HUES64 (cell line): ENCODE measurements at regions not wholly inside any gene's neighbourhood (a gene's known extent, or its start where the extent isn't known, plus 50 kb on each side); places are given as distances from the start of the nearest gene placed in this dataset.
"Not testable (repeated sequence)": the region's sequence is repeated elsewhere in the genome, so short reads cannot be mapped to it uniquely, and the experiment has no call there.

ENCODE experiments used
- H3K27ac ChIP-seq: 2 replicates; pipeline ENCODE4 v1.7.0; 2013; ENCODE audit warnings: low read depth, low read length, inconsistent platforms
- H3K27me3 ChIP-seq: 2 replicates; pipeline ENCODE4 v1.6.1; 2013; ENCODE audit warnings: mild to moderate bottlenecking, low read length; ENCODE audit not compliant: insufficient read depth
- H3K36me3 ChIP-seq: 2 replicates; pipeline ENCODE4 v1.6.1; 2013; ENCODE audit warnings: mild to moderate bottlenecking, low read length; ENCODE audit not compliant: insufficient read depth
- H3K4me1 ChIP-seq: 2 replicates; pipeline ENCODE4 v1.6.1; 2013; ENCODE audit warnings: mild to moderate bottlenecking, low read length, moderate library complexity; ENCODE audit not compliant: insufficient read depth
- H3K4me3 ChIP-seq: 2 replicates; pipeline ENCODE4 v1.5.1; 2013; ENCODE audit warnings: mild to moderate bottlenecking, low read length, moderate library complexity
- H3K9ac ChIP-seq: 2 replicates; pipeline ENCODE4 v1.6.1; 2013; ENCODE audit warnings: mild to moderate bottlenecking, low read depth, low read length
- H3K9me3 ChIP-seq: 2 replicates; pipeline ENCODE4 v1.6.1; 2013; ENCODE audit warnings: low read depth, low read length; ENCODE audit not compliant: insufficient read depth
- WGBS: fragments of 150-250, 120-280 bp; methylation state at CpG from one replicate; pipeline ENCODE4 v1.1.7; 2013; ENCODE audit warnings: missing lambda C conversion rate; 5-methylcytosine and 5-hydroxymethylcytosine counted together

- Histone ChIP-seq H3K9ac (no peak overlapping the region), H3K4me1 (no peaks in the 10 kb centered on the region), H3K36me3 (no peaks in the 10 kb centered on the region), H3K27ac (no peak overlapping the region), H3K4me3 (no peak overlapping the region), H3K9me3 (no peaks in the 10 kb centered on the region), H3K27me3 (no peaks in the 10 kb centered on the region)
- WGBS: 97% methylated on average over 3 of the region's 3 CpGs
These were observed 206.1 kb downstream of the LHFPL1 start for GRCh38 chrX:112473654-112474053.

GRCh38 chrX:112470551-112470950 lies 209.2 kb downstream of the LHFPL1 start:
- Histone ChIP-seq H3K4me1 (no peaks in the 10 kb centered on the region), H3K27me3 (no peaks in the 10 kb centered on the region), H3K27ac (no peak overlapping the region), H3K4me3 (no peak overlapping the region), H3K36me3 (no peaks in the 10 kb centered on the region), H3K9me3 (no peaks in the 10 kb centered on the region), H3K9ac (no peak overlapping the region)
- WGBS: 100% methylated on average over 2 of the region's 2 CpGs

- not testable (repeated sequence) for H3K4me3 ChIP-seq, H3K4me1 ChIP-seq, H3K27me3 ChIP-seq, H3K27ac ChIP-seq, H3K9me3 ChIP-seq, H3K9ac ChIP-seq, H3K36me3 ChIP-seq
- WGBS: 78% methylated on average over 8 of the region's 8 CpGs
These were observed 217.7 kb downstream of the LHFPL1 start for GRCh38 chrX:112461949-112462450.

GRCh38 chrX:112457788-112458187 lies 221.9 kb downstream of the LHFPL1 start:
- Histone ChIP-seq H3K4me1 (no peaks in the 10 kb centered on the region), H3K27me3 (no peaks in the 10 kb centered on the region), H3K9me3 (no peaks in the 10 kb centered on the region), H3K4me3 (no peak overlapping the region), H3K9ac (no peak overlapping the region), H3K36me3 (no peaks in the 10 kb centered on the region), H3K27ac (no peak overlapping the region)

- H3K27me3 ChIP-seq: no peaks in the 10 kb centered on the region
- H3K27ac ChIP-seq: no peak overlapping the region
- no peaks in the 10 kb centered on the region for H3K4me1 ChIP-seq
- no peak overlapping the region for H3K4me3 ChIP-seq
- no CpG with 5 or more reads among the region's 2 CpGs for WGBS
- H3K9me3 ChIP-seq: no peaks in the 10 kb centered on the region
- H3K9ac ChIP-seq: no peak overlapping the region
- H3K36me3 ChIP-seq: no peaks in the 10 kb centered on the region
These were observed 228.9 kb downstream of the LHFPL1 start for GRCh38 chrX:112450810-112451209.

GRCh38 chrX:112440277-112440676 lies 239.5 kb downstream of the LHFPL1 start:
- Histone ChIP-seq H3K4me1 (no peaks in the 10 kb centered on the region), H3K4me3 (no peak overlapping the region), H3K9ac (no peak overlapping the region), H3K9me3 (no peaks in the 10 kb centered on the region), H3K27me3 (no peaks in the 10 kb centered on the region), H3K36me3 (no peaks in the 10 kb centered on the region), H3K27ac (no peak overlapping the region)
- WGBS: 90% methylated on average over 2 of the region's 2 CpGs

GRCh38 chrX:112424166-112424565 lies 255.6 kb downstream of the LHFPL1 start:
- Histone ChIP-seq H3K9me3 (no peaks in the 10 kb centered on the region), H3K9ac (no peak overlapping the region), H3K4me1 (no peaks in the 10 kb centered on the region), H3K4me3 (no peak overlapping the region), H3K36me3 (no peaks in the 10 kb centered on the region), H3K27me3 (no peaks in the 10 kb centered on the region), H3K27ac (no peak overlapping the region)
- WGBS: no CpG with 5 or more reads among the region's 1 CpG

GRCh38 chrX:112391313-112391712 lies 288.4 kb downstream of the LHFPL1 start:
- Histone ChIP-seq H3K27me3 (no peaks in the 10 kb centered on the region), H3K27ac (no peak overlapping the region), H3K36me3 (no peaks in the 10 kb centered on the region), H3K9me3 (no peaks in the 10 kb centered on the region), H3K4me3 (no peak overlapping the region), H3K4me1 (no peaks in the 10 kb centered on the region), H3K9ac (no peak overlapping the region)
- WGBS: 88% methylated on average over 3 of the region's 3 CpGs

- 89% methylated on average over 7 of the region's 8 CpGs for WGBS
- not testable (repeated sequence) for H3K4me3 ChIP-seq, H3K4me1 ChIP-seq, H3K9me3 ChIP-seq, H3K27ac ChIP-seq, H3K36me3 ChIP-seq, H3K27me3 ChIP-seq, H3K9ac ChIP-seq
These were observed 298.0 kb downstream of the LHFPL1 start for GRCh38 chrX:112381649-112382298.

GRCh38 chrX:112380541-112381278 lies 298.1 kb upstream of the TRPC5 start:
- Histone ChIP-seq H3K4me1 (no peaks in the 10 kb centered on the region), H3K27me3 (no peaks in the 10 kb centered on the region), H3K9me3 (no peaks in the 10 kb centered on the region), H3K9ac (no peak overlapping the region), H3K27ac (no peak overlapping the region), H3K36me3 (no peaks in the 10 kb centered on the region), H3K4me3 (no peak overlapping the region)
- WGBS: 97% methylated on average over 39 of the region's 39 CpGs

GRCh38 chrX:112377481-112377880 lies 294.9 kb upstream of the TRPC5 start:
- WGBS: 100% methylated on average over 2 of the region's 3 CpGs
- no peak overlapping the region for H3K4me3 ChIP-seq
- no peak overlapping the region for H3K9ac ChIP-seq
- H3K36me3 ChIP-seq: no peaks in the 10 kb centered on the region
- no peaks in the 10 kb centered on the region for H3K4me1 ChIP-seq
- no peak overlapping the region for H3K27ac ChIP-seq
- no peaks in the 10 kb centered on the region for H3K27me3 ChIP-seq
- H3K9me3 ChIP-seq: no peaks in the 10 kb centered on the region
